Breast epithelium (tissue), 3 donors: ENCODE measurements at regions not wholly inside any gene's neighbourhood (a gene's known extent, or its start where the extent isn't known, plus 50 kb on each side); places are given as distances from the start of the nearest gene placed in this dataset.

Experiments
- POLR2A ChIP-seq: fragments of 450-650 bp; IDR thresholded peaks from one replicate; pipeline ENCODE4 v1.6.1; 2016; ENCODE audit warnings: antibody characterized with exemption, mild to moderate bottlenecking, moderate library complexity
- POLR2AphosphoS5 ChIP-seq, 3 donors: sonication (generic); formaldehyde crosslinking; IDR thresholded peaks; one replicate each; pipeline ENCODE4 v1.6.1; 2017; ENCODE audit warnings: antibody characterized with exemption in 3 of 3
- TF ChIP-seq, protein P1 (sequence below), 3 donors: fragments of 450-650 bp; IDR thresholded peaks; one replicate each; pipeline ENCODE4 v1.5.1; 2016 to 2017; ENCODE audit warnings: antibody characterized with exemption in 3 of 3, mild to moderate bottlenecking in 3 of 3, moderate library complexity in 3 of 3

DNA sequence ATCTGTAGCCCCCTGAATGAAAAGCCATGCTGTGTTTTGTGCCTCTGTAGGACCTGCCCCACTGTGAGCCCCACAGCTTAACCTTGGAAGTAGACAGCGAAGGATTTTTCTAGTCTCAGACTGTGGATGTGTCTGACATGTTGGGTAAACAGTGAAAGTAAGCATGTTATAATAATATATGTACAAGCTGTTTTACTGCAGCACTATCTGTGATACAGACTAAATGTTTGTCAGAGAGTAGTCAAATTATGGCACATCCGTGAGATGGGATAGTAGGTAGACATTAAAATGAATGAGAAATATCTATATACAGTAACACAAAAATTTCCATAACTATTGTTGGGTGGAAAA, 381.2 kb upstream of the NR3C2 start:
- TF ChIP-seq POLR2AphosphoS5 (IDR thresholded peaks at IDR 0.05) (no peak), POLR2A (no peak)
- TF ChIP-seq, protein P1, sequence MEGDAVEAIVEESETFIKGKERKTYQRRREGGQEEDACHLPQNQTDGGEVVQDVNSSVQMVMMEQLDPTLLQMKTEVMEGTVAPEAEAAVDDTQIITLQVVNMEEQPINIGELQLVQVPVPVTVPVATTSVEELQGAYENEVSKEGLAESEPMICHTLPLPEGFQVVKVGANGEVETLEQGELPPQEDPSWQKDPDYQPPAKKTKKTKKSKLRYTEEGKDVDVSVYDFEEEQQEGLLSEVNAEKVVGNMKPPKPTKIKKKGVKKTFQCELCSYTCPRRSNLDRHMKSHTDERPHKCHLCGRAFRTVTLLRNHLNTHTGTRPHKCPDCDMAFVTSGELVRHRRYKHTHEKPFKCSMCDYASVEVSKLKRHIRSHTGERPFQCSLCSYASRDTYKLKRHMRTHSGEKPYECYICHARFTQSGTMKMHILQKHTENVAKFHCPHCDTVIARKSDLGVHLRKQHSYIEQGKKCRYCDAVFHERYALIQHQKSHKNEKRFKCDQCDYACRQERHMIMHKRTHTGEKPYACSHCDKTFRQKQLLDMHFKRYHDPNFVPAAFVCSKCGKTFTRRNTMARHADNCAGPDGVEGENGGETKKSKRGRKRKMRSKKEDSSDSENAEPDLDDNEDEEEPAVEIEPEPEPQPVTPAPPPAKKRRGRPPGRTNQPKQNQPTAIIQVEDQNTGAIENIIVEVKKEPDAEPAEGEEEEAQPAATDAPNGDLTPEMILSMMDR (IDR thresholded peaks at IDR 0.05), result no peak
